ENCODE measurements at regions not wholly inside any gene's neighbourhood (a gene's known extent, or its start where the extent isn't known, plus 50 kb on each side); places are given as distances from the start of the nearest gene placed in this dataset.
A peak's percentile ranks its signal among the peaks of the same experiment; 100 is the strongest.
"Not testable (repeated sequence)": the region's sequence is repeated elsewhere in the genome, so short reads cannot be mapped to it uniquely, and the experiment has no call there.

GRCh38 chr1:14160781-14161180 is 437.7 kb upstream of the KAZN start:
- peaks cover 2% of the 10 kb centered on the region for H3K9me3 ChIP-seq
- no peaks in the 10 kb centered on the region for H3K27me3 ChIP-seq
- H3K36me3 ChIP-seq, result no peaks in the 10 kb centered on the region
- no peak for DNase-seq
- H3K4me3 ChIP-seq, result no peak overlapping the region

- no peaks in the 10 kb centered on the region for H3K27me3 ChIP-seq
Measured at GRCh38 chr1:14163246-14163645, 435.2 kb upstream of the KAZN start.

GRCh38 chr1:14165371-14165801 is 433.1 kb upstream of the KAZN start:
- H3K36me3 ChIP-seq, result no peaks in the 10 kb centered on the region
- H3K4me3 ChIP-seq, result no peak overlapping the region
- H3K9me3 ChIP-seq, result no peaks in the 10 kb centered on the region
- H3K27me3 ChIP-seq, result no peaks in the 10 kb centered on the region
- no peak for DNase-seq

More at GRCh38 chr1:14163246-14163645, 435.2 kb upstream of the KAZN start:
- Histone ChIP-seq H3K4me3 (no peak overlapping the region), H3K36me3 (no peaks in the 10 kb centered on the region), H3K9me3 (no peaks in the 10 kb centered on the region; the same call in 1 of the 2 replicates)
- no peak for DNase-seq

GRCh38 chr1:14167884-14168283 is 430.6 kb upstream of the KAZN start:
- no peak for DNase-seq
- no peak overlapping the region for H3K4me3 ChIP-seq
- H3K27me3 ChIP-seq, result no peaks in the 10 kb centered on the region
- no peaks in the 10 kb centered on the region for H3K9me3 ChIP-seq
- H3K36me3 ChIP-seq, result no peaks in the 10 kb centered on the region

GRCh38 chr1:14168326-14169063 is 430.0 kb upstream of the KAZN start:
- H3K36me3 ChIP-seq, result no peaks in the 10 kb centered on the region
- no peaks in the 10 kb centered on the region for H3K27me3 ChIP-seq
- H3K4me3 ChIP-seq, result no peak overlapping the region
- no peak for DNase-seq
- H3K9me3 ChIP-seq, result no peaks in the 10 kb centered on the region

GRCh38 chr1:14173598-14173997 is 424.9 kb upstream of the KAZN start:
- Histone ChIP-seq H3K9me3 (no peaks in the 10 kb centered on the region), H3K36me3 (no peaks in the 10 kb centered on the region), H3K4me3 (no peak overlapping the region), H3K27me3 (no peaks in the 10 kb centered on the region)
- DNase-seq, result no peak

- DNase-seq, H3K9me3 ChIP-seq, H3K4me3 ChIP-seq, H3K36me3 ChIP-seq, H3K27me3 ChIP-seq: not testable (repeated sequence)
Measured at GRCh38 chr1:14177866-14178265, 420.6 kb upstream of the KAZN start.

- Histone ChIP-seq H3K36me3 (no peaks in the 10 kb centered on the region), H3K9me3 (no peaks in the 10 kb centered on the region), H3K4me3 (no peak overlapping the region), H3K27me3 (no peaks in the 10 kb centered on the region)
- DNase-seq, result no peak
Measured at GRCh38 chr1:14180738-14181137, 417.7 kb upstream of the KAZN start.

- no peaks in the 10 kb centered on the region for H3K27me3 ChIP-seq
- no peak overlapping the region for H3K4me3 ChIP-seq
- no peaks in the 10 kb centered on the region for H3K36me3 ChIP-seq
- H3K9me3 ChIP-seq, result no peaks in the 10 kb centered on the region
- no peak for DNase-seq
Measured at GRCh38 chr1:14181191-14181795, 417.2 kb upstream of the KAZN start.

GRCh38 chr1:14182856-14183255 is 415.6 kb upstream of the KAZN start:
- no peak for DNase-seq
- Histone ChIP-seq H3K9me3 (no peaks in the 10 kb centered on the region), H3K27me3 (no peaks in the 10 kb centered on the region), H3K36me3 (no peaks in the 10 kb centered on the region), H3K4me3 (no peak overlapping the region)

GRCh38 chr1:14183329-14183728 is 415.2 kb upstream of the KAZN start:
- H3K4me3 ChIP-seq, result no peak overlapping the region
- H3K36me3 ChIP-seq, result no peaks in the 10 kb centered on the region
- H3K27me3 ChIP-seq, result no peaks in the 10 kb centered on the region
- no peak for DNase-seq
- no peaks in the 10 kb centered on the region for H3K9me3 ChIP-seq

GRCh38 chr1:14184454-14184853 is 414.0 kb upstream of the KAZN start:
- H3K36me3 ChIP-seq, result no peaks in the 10 kb centered on the region

GRCh38 chr1:14189381-14189780 is 409.1 kb upstream of the KAZN start:
- H3K9me3 ChIP-seq, result no peaks in the 10 kb centered on the region
- H3K27me3 ChIP-seq, result no peaks in the 10 kb centered on the region
- DNase-seq, result no peak
- no peaks in the 10 kb centered on the region for H3K36me3 ChIP-seq
- no peak overlapping the region for H3K4me3 ChIP-seq

More at GRCh38 chr1:14184454-14184853, 414.0 kb upstream of the KAZN start:
- Histone ChIP-seq H3K4me3 (no peak overlapping the region), H3K9me3 (no peaks in the 10 kb centered on the region), H3K27me3 (no peaks in the 10 kb centered on the region)
- DNase-seq, result peak; percentile 47

- Histone ChIP-seq H3K27me3 (no peaks in the 10 kb centered on the region), H3K9me3 (no peaks in the 10 kb centered on the region)
Measured at GRCh38 chr1:14190508-14190907, 408.0 kb upstream of the KAZN start.

GRCh38 chr1:14194511-14194910 is 404.0 kb upstream of the KAZN start:
- no peaks in the 10 kb centered on the region for H3K36me3 ChIP-seq
- no peak for DNase-seq

More at GRCh38 chr1:14190508-14190907, 408.0 kb upstream of the KAZN start:
- no peak overlapping the region for H3K4me3 ChIP-seq
- peak; percentile 41 for DNase-seq
- no peaks in the 10 kb centered on the region for H3K36me3 ChIP-seq

GRCh38 chr1:14205066-14205465 is 393.4 kb upstream of the KAZN start:
- DNase-seq, result no peak
- Histone ChIP-seq H3K27me3 (no peaks in the 10 kb centered on the region), H3K36me3 (no peaks in the 10 kb centered on the region), H3K9me3 (no peaks in the 10 kb centered on the region), H3K4me3 (no peak overlapping the region)

More at GRCh38 chr1:14194511-14194910, 404.0 kb upstream of the KAZN start:
- no peaks in the 10 kb centered on the region for H3K9me3 ChIP-seq
- no peaks in the 10 kb centered on the region for H3K27me3 ChIP-seq
- H3K4me3 ChIP-seq, result no peak overlapping the region

- Histone ChIP-seq H3K36me3 (no peaks in the 10 kb centered on the region), H3K9me3 (peaks cover 10% of the 10 kb centered on the region), H3K27me3 (no peaks in the 10 kb centered on the region), H3K4me3 (no peak overlapping the region)
- no peak for DNase-seq
Measured at GRCh38 chr1:14215151-14215550, 383.3 kb upstream of the KAZN start.

GRCh38 chr1:14217384-14217783 is 381.1 kb upstream of the KAZN start:
- Histone ChIP-seq H3K36me3 (no peaks in the 10 kb centered on the region), H3K4me3 (no peak overlapping the region), H3K27me3 (no peaks in the 10 kb centered on the region), H3K9me3 (peaks cover 10% of the 10 kb centered on the region)
- no peak for DNase-seq

Data from MG63 (cell line).